Lower lobe of right lung (tissue), 2 donors: ENCODE measurements at regions not wholly inside any gene's neighbourhood (a gene's known extent, or its start where the extent isn't known, plus 50 kb on each side); places are given as distances from the start of the nearest gene placed in this dataset.
A peak's percentile ranks its signal among the peaks of the same experiment; 100 is the strongest.
"Not testable (repeated sequence)": the region's sequence is repeated elsewhere in the genome, so short reads cannot be mapped to it uniquely, and the experiment has no call there.

Source experiments
- ATAC-seq, 2 donors: fragments of 200-7000 bp; cut with Tn5 transposase; one replicate each; pipeline ENCODE4 v1.9.1; 2020 to 2022; ENCODE audit warnings: mild to moderate bottlenecking in 2 of 2, moderate library complexity in 2 of 2
- DNase-seq: peaks from one replicate; pipeline ENCODE4 v3.0.0-alpha.2; 2020
- H3K27ac ChIP-seq: fragments of 200-600 bp; one replicate; pipeline ENCODE4 v1.8.0; 2022
- H3K27me3 ChIP-seq: fragments of 200-600 bp; one replicate; pipeline ENCODE4 v1.8.0; 2022; ENCODE audit warnings: low read depth
- H3K36me3 ChIP-seq: fragments of 200-600 bp; one replicate; pipeline ENCODE4 v1.8.0; 2022; ENCODE audit warnings: mild to moderate bottlenecking
- H3K4me1 ChIP-seq: fragments of 200-600 bp; one replicate; pipeline ENCODE4 v1.8.0; 2022
- H3K4me3 ChIP-seq: fragments of 200-600 bp; one replicate; pipeline ENCODE4 v1.8.0; 2022; ENCODE audit warnings: mild to moderate bottlenecking
- H3K9me3 ChIP-seq: fragments of 200-600 bp; one replicate; pipeline ENCODE4 v1.8.0; 2022
- intact Hi-C: fragments of 100-400 bp; cut with DNase I; formaldehyde crosslinking; loops from one replicate; pipeline ENCODE4 v1.11.0; 2022
- TF ChIP-seq, protein P1 (sequence below): fragments of 200-600 bp; IDR thresholded peaks from one replicate; pipeline ENCODE4 v1.8.0; 2022; ENCODE audit warnings: antibody characterized with exemption, mild to moderate bottlenecking
- donor health status: DM: no; HTN: yes; CAD: no; lungs with severe emphysema.

GRCh38 chr9:75197561-75197960 is 109.2 kb downstream of the OSTF1 start:
- TF ChIP-seq, protein P1, sequence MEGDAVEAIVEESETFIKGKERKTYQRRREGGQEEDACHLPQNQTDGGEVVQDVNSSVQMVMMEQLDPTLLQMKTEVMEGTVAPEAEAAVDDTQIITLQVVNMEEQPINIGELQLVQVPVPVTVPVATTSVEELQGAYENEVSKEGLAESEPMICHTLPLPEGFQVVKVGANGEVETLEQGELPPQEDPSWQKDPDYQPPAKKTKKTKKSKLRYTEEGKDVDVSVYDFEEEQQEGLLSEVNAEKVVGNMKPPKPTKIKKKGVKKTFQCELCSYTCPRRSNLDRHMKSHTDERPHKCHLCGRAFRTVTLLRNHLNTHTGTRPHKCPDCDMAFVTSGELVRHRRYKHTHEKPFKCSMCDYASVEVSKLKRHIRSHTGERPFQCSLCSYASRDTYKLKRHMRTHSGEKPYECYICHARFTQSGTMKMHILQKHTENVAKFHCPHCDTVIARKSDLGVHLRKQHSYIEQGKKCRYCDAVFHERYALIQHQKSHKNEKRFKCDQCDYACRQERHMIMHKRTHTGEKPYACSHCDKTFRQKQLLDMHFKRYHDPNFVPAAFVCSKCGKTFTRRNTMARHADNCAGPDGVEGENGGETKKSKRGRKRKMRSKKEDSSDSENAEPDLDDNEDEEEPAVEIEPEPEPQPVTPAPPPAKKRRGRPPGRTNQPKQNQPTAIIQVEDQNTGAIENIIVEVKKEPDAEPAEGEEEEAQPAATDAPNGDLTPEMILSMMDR: no peak
- H3K4me1 ChIP-seq: no peaks in the 10 kb centered on the region
- no peak overlapping the region for H3K27ac ChIP-seq
- intact Hi-C loops: no loop called here
- H3K4me3 ChIP-seq: no peak overlapping the region
- H3K9me3 ChIP-seq: no peaks in the 10 kb centered on the region
- no peak for ATAC-seq
- no peak for DNase-seq
- no peaks in the 10 kb centered on the region for H3K27me3 ChIP-seq
- H3K36me3 ChIP-seq: no peaks in the 10 kb centered on the region

- Histone ChIP-seq H3K4me3 (no peak overlapping the region), H3K27ac (no peak overlapping the region), H3K27me3 (no peaks in the 10 kb centered on the region), H3K9me3 (no peaks in the 10 kb centered on the region), H3K36me3 (no peaks in the 10 kb centered on the region), H3K4me1 (no peaks in the 10 kb centered on the region)
- intact Hi-C loops: no loop called here
- no peak for ATAC-seq
- TF ChIP-seq, protein P1: no peak
- DNase-seq: no peak
These were observed 110.1 kb downstream of the OSTF1 start for GRCh38 chr9:75198436-75198835.

- intact Hi-C loops: no loop called here
- H3K27me3 ChIP-seq: no peaks in the 10 kb centered on the region
- no peak for DNase-seq
- H3K9me3 ChIP-seq: no peaks in the 10 kb centered on the region
- no peaks in the 10 kb centered on the region for H3K4me1 ChIP-seq
- H3K36me3 ChIP-seq: no peaks in the 10 kb centered on the region
- ATAC-seq: peak in 1 of 2 donors; percentile 74
- no peak overlapping the region for H3K4me3 ChIP-seq
- no peak overlapping the region for H3K27ac ChIP-seq
- TF ChIP-seq, protein P1: peak; percentile 73
These were observed 112.7 kb downstream of the OSTF1 start for GRCh38 chr9:75200892-75201470.

DNA sequence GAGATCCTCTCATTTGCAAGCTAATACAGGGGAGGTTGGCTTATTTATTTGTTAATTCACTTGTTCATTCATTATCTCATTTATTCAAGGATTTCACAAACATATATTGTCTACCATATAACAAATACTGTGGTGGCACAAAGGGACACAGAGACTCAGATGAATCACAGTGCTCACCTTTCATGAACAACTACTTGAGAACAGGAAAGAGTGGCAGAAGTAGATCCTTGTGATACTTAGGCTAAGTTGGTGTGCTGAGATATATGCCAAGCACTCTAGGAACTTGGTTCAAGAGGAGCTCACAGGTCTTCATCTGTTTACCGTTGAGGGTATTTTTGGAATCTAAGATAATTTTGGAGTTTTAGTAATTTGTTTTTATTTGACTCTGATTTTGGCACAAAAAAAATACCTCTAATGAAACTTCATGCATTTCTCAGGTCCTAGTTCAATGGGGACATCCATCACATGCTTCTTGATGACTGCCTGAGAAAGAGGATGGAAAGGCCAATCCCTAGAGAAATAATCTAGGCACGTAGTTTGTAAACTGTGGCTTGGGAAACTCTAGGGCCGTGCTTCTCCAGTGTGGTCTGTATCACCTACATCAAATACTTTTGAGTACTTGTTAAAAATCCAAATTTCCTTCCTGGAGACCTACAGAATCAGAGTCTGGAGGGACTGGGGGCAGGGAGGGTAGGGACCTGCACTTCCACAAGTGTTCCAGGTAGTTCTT is 113.3 kb downstream of the OSTF1 start:
- ATAC-seq (peak; percentile 59 to 89), DNase-seq (no peak)
- TF ChIP-seq, protein P1: no peak
- Histone ChIP-seq H3K4me1 (no peaks in the 10 kb centered on the region), H3K4me3 (no peak overlapping the region), H3K9me3 (no peaks in the 10 kb centered on the region), H3K27ac (no peak overlapping the region), H3K36me3 (no peaks in the 10 kb centered on the region), H3K27me3 (no peaks in the 10 kb centered on the region)
- intact Hi-C loops: no loop called here

DNA sequence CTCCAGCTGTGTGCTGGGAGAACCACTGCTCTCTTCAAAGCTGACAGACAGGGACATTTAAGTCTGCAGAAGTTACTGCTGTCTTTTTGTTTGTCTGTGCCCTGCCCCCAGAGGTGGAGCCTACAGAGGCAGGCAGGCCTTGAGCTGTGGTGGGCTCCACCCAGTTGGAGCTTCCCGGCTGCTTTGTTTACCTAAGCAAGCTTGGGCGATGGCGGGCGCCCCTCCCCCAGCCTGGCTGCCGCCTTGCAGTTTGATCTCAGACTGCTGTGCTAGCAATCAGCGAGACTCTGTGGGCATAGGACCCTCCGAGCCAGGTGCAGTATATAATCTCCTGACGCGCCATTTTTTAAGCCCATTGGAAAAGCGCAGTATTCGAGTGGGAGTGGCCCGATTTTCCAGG is 119.7 kb downstream of the OSTF1 start:
- intact Hi-C loops, DNase-seq, H3K27me3 ChIP-seq, H3K36me3 ChIP-seq, H3K27ac ChIP-seq, H3K9me3 ChIP-seq, ATAC-seq, H3K4me1 ChIP-seq, H3K4me3 ChIP-seq: not testable (repeated sequence)

GRCh38 chr9:75210215-75210614 is 121.9 kb downstream of the OSTF1 start:
- Histone ChIP-seq H3K36me3 (no peaks in the 10 kb centered on the region), H3K4me1 (no peaks in the 10 kb centered on the region), H3K27me3 (no peaks in the 10 kb centered on the region), H3K27ac (no peak overlapping the region), H3K9me3 (no peaks in the 10 kb centered on the region), H3K4me3 (no peak overlapping the region)
- intact Hi-C loops: no loop called here
- DNase-seq: no peak
- TF ChIP-seq, protein P1: no peak
- no peak for ATAC-seq
